T-cell (primary cell): ENCODE measurements at regions not wholly inside any gene's neighbourhood (a gene's known extent, or its start where the extent isn't known, plus 50 kb on each side); places are given as distances from the start of the nearest gene placed in this dataset.

Source experiments
- ATAC-seq, 4 experiments: fragments of 200-7000 bp in 3 of 4; fragments of 150-1000 bp in 1 of 4; cut with Tn5 transposase; replicated peaks in 1 of 4; 1 replicate in 3 of 4; 2 replicates in 1 of 4; pipeline ENCODE4 v1.10.0; 2021; ENCODE audit warnings: moderate library complexity in 3 of 4, mild to moderate bottlenecking in 2 of 4, moderate number of reproducible peaks in 1 of 4
- CTCF ChIA-PET, 2 donors: fragments of 300-600 bp; sonication (Branson Sonifier 250); formaldehyde crosslinking; loops; one replicate each; lab custom pipeline; 2022; ENCODE audit warnings: antibody characterized with exemption in 2 of 2; lab: Charles Lee
- POLR2A ChIA-PET, 2 donors: fragments of 300-600 bp; sonication (Branson Sonifier 250); formaldehyde crosslinking; loops; one replicate each; lab custom pipeline; 2022; ENCODE audit warnings: antibody characterized with exemption in 2 of 2; lab: Charles Lee
- DNase-seq, 35 experiments: peaks; one replicate each; pipeline versions ENCODE4 v3.0.0 to v3.0.0-alpha.2; 2013 to 2023
- H3K27ac ChIP-seq: one replicate; pipeline ENCODE4 v1.5.1; 2013; ENCODE audit warnings: low read length
- H3K27me3 ChIP-seq, 2 experiments: replicated peaks in 1 of 2; 1 replicate in 1 of 2; 2 replicates in 1 of 2; pipeline versions ENCODE4 v1.6.1 to v1.7.0; 2013; ENCODE audit warnings: low read length in 1 of 2, mixed read lengths in 1 of 2; ENCODE audit not compliant: control insufficient read depth in 2 of 2, insufficient read depth in 2 of 2; ENCODE audit errors: extremely low read depth in 1 of 2
- H3K36me3 ChIP-seq, 2 donors: 1 replicate in 1 of 2; 2 replicates in 1 of 2; pipeline versions ENCODE4 v1.6.1 to v1.7.0; 2013; ENCODE audit warnings: low read length in 1 of 2; ENCODE audit not compliant: control insufficient read depth in 2 of 2, insufficient read depth in 1 of 2; ENCODE audit errors: extremely low read depth in 1 of 2
- H3K4me1 ChIP-seq, 2 experiments: 1 replicate in 1 of 2; 2 replicates in 1 of 2; pipeline versions ENCODE4 v1.6.1 to v1.7.0; 2013; ENCODE audit warnings: low read length in 2 of 2, mixed read lengths in 1 of 2; ENCODE audit not compliant: insufficient read depth in 2 of 2, control insufficient read depth in 1 of 2; ENCODE audit errors: extremely low read depth in 1 of 2
- H3K4me3 ChIP-seq, 2 donors: 1 replicate in 1 of 2; 2 replicates in 1 of 2; pipeline versions ENCODE4 v1.5.1 to v1.7.0; 2013; ENCODE audit warnings: mild to moderate bottlenecking in 2 of 2, low read length in 1 of 2, moderate library complexity in 1 of 2; ENCODE audit not compliant: control insufficient read depth in 1 of 2; ENCODE audit errors: extremely low read depth in 1 of 2
- H3K9me3 ChIP-seq: 2 replicates; pipeline ENCODE4 v1.7.0; 2013
- H3K27ac Mint-ChIP-seq, 2 donors: one replicate each; pipeline ENCODE4 v1.8.0; 2020 to 2021; ENCODE audit warnings: mild to moderate bottlenecking in 2 of 2, mixed read lengths in 2 of 2
- H3K27me3 Mint-ChIP-seq, 2 donors: one replicate each; pipeline ENCODE4 v1.8.0; 2021 to 2022; ENCODE audit warnings: mixed read lengths in 2 of 2
- H3K36me3 Mint-ChIP-seq: one replicate; pipeline ENCODE4 v1.8.0; 2021; ENCODE audit warnings: mixed read lengths
- H3K4me1 Mint-ChIP-seq, 3 donors: one replicate each; pipeline ENCODE4 v1.8.0; 2020 to 2022; ENCODE audit warnings: mixed read lengths in 3 of 3, mild to moderate bottlenecking in 1 of 3
- H3K4me3 Mint-ChIP-seq, 3 donors: one replicate each; pipeline ENCODE4 v1.8.0; 2020 to 2022; ENCODE audit warnings: mild to moderate bottlenecking in 3 of 3, mixed read lengths in 3 of 3, moderate library complexity in 3 of 3
- H3K9me3 Mint-ChIP-seq, 3 donors: one replicate each; pipeline ENCODE4 v1.8.0; 2020 to 2022; ENCODE audit warnings: mixed read lengths in 3 of 3
- WGBS: methylation state at CpG from one replicate; pipeline ENCODE4 v1.1.5; 2013; ENCODE audit warnings: missing lambda C conversion rate; ENCODE audit not compliant: insufficient coverage; 5-methylcytosine and 5-hydroxymethylcytosine counted together

DNA sequence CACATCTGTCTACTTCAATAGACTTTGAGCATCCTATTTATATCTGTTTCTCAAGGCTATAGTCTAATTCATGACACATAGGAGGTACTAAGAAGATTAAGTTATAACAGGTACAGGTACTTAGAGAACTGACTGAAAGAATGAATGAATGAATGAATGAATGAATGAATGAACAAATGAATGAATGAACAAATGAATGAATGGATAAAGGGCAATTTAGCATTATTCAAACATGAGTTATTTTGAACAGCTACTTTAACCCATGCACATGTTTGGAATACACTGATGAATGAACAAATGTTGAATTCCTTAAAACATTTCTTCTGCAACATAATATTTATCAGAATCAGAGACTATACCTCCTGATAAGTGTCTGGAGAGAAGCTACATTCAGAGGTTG is 1165.6 kb upstream of the CDH8 start:
- Mint-ChIP-seq H3K4me1 (no peaks in the 10 kb centered on the region), H3K9me3 (peaks cover 13 to 24% (median 23%) of the 10 kb centered on the region in 3 donors)
- no peak for DNase-seq

GRCh38 chr16:63200940-63201339 is 1164.7 kb upstream of the CDH8 start:
- no peaks in the 10 kb centered on the region for H3K4me1 ChIP-seq
- H3K9me3 ChIP-seq = peaks cover 5% of the 10 kb centered on the region
- no peak overlapping the region for H3K27ac Mint-ChIP-seq
- no peak for ATAC-seq
- H3K27ac ChIP-seq = no peak overlapping the region
- H3K27me3 ChIP-seq = no peaks in the 10 kb centered on the region
- no peak for DNase-seq
- peaks cover 9 to 22% (median 18%) of the 10 kb centered on the region in 3 donors for H3K9me3 Mint-ChIP-seq
- ChIA-PET POLR2A (no interaction called here), CTCF (no interaction called here)
- H3K4me3 ChIP-seq = no peak overlapping the region
- no peaks in the 10 kb centered on the region for H3K36me3 Mint-ChIP-seq
- 75% methylated on average over 1 of the region's 2 CpGs for WGBS
- H3K27me3 Mint-ChIP-seq = no peaks in the 10 kb centered on the region
- H3K4me1 Mint-ChIP-seq = no peaks in the 10 kb centered on the region
- no peak overlapping the region for H3K4me3 Mint-ChIP-seq
- H3K36me3 ChIP-seq = no peaks in the 10 kb centered on the region

More for the DNA sequence above, 1165.6 kb upstream of the CDH8 start:
- Histone ChIP-seq H3K9me3 (peaks cover 5% of the 10 kb centered on the region), H3K27ac (no peak overlapping the region), H3K36me3 (no peaks in the 10 kb centered on the region), H3K4me3 (no peak overlapping the region), H3K27me3 (no peaks in the 10 kb centered on the region), H3K4me1 (no peaks in the 10 kb centered on the region)
- Mint-ChIP-seq H3K27ac (no peak overlapping the region), H3K36me3 (no peaks in the 10 kb centered on the region), H3K27me3 (no peaks in the 10 kb centered on the region), H3K4me3 (no peak overlapping the region)
- POLR2A ChIA-PET = no interaction called here
- ATAC-seq = no peak
- CTCF ChIA-PET = no interaction called here

- no peak overlapping the region for H3K4me3 Mint-ChIP-seq
- peaks cover 16 to 31% (median 30%) of the 10 kb centered on the region in 3 donors for H3K9me3 Mint-ChIP-seq
- CTCF ChIA-PET = no interaction called here
- H3K4me1 ChIP-seq = no peaks in the 10 kb centered on the region
- no peaks in the 10 kb centered on the region for H3K4me1 Mint-ChIP-seq
- no peaks in the 10 kb centered on the region for H3K27me3 ChIP-seq
- WGBS = 80% methylated on average over 1 of the region's 4 CpGs
- no peaks in the 10 kb centered on the region for H3K27me3 Mint-ChIP-seq
- no peak overlapping the region for H3K27ac ChIP-seq
- no peaks in the 10 kb centered on the region for H3K9me3 ChIP-seq
- DNase-seq (no peak), ATAC-seq (no peak)
- POLR2A ChIA-PET = no interaction called here
- no peaks in the 10 kb centered on the region for H3K36me3 Mint-ChIP-seq
- H3K27ac Mint-ChIP-seq = no peak overlapping the region
- no peaks in the 10 kb centered on the region for H3K36me3 ChIP-seq
- H3K4me3 ChIP-seq = no peak overlapping the region
Measured at GRCh38 chr16:63195336-63195735, 1159.1 kb upstream of the CDH8 start.

DNA sequence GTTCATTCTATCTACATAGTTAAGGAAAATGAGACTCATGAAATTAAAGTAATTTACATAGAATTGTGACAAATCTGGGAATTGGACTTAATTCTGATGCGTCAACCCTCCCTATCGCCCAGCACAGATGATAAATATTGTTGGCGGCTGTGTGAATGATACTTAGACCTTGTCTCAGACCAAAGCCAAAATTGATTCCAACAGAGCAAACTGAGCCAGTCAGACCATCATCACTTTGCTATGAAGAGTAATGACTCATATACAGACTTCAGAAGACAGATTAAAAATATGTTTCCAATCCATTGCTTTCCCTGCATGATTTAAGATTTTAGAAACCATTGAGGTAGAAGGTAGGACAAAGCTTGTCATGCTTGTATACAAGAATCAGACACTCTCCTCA is 1156.7 kb upstream of the CDH8 start:
- WGBS = 100% methylated on average over 2 of the region's 3 CpGs
- Mint-ChIP-seq H3K4me1 (no peaks in the 10 kb centered on the region), H3K27ac (no peak overlapping the region), H3K4me3 (no peak overlapping the region), H3K27me3 (no peaks in the 10 kb centered on the region), H3K9me3 (peaks cover 20 to 28% (median 27%) of the 10 kb centered on the region in 3 donors), H3K36me3 (no peaks in the 10 kb centered on the region)
- H3K4me1 ChIP-seq = no peaks in the 10 kb centered on the region
- no peaks in the 10 kb centered on the region for H3K27me3 ChIP-seq
- no peaks in the 10 kb centered on the region for H3K36me3 ChIP-seq
- DNase-seq (no peak), ATAC-seq (no peak)
- peaks cover 3% of the 10 kb centered on the region for H3K9me3 ChIP-seq
- ChIA-PET POLR2A (no interaction called here), CTCF (no interaction called here)
- no peak overlapping the region for H3K27ac ChIP-seq
- no peak overlapping the region for H3K4me3 ChIP-seq

DNA sequence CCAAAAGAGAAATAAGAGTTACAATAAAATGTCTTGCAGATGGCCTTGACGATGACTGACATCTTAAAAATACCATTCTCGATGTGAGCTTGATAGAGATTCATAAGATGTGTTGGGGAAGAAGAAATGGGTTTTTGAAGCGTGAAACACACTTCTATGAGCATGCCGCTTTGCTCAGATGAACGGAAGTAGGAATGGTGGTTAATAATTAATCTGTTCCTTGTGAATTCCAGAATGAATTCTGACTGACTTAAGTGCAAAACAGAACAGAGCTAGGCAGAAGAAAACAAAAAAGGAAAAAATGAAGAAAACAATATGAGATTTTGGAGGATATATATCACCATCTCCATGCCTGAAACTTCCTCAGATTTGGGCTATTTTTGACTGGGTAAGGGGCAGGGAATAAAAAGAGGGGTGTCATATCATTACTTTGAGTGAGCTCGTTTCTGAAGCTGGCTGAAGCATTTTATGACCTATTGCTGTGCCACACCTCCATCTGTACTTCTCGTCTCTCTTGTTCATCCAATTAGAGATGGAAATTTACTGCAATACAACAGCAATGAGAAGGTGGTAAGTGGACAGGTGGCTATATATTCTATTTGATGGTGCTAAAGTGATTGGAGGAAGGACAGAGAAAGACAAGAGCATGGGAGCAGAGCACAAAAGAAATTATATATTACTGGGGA is 1152.0 kb upstream of the CDH8 start:
- ChIA-PET POLR2A (no interaction called here), CTCF (no interaction called here)
- H3K27me3 ChIP-seq = no peaks in the 10 kb centered on the region
- H3K27ac ChIP-seq = no peak overlapping the region
- ATAC-seq (no peak), DNase-seq (no peak)
- WGBS = 63% methylated on average over 4 of the region's 7 CpGs
- no peaks in the 10 kb centered on the region for H3K36me3 ChIP-seq
- no peak overlapping the region for H3K27ac Mint-ChIP-seq
- no peak overlapping the region for H3K4me3 Mint-ChIP-seq
- H3K27me3 Mint-ChIP-seq = no peaks in the 10 kb centered on the region
- H3K9me3 Mint-ChIP-seq = peaks cover 23 to 32% (median 29%) of the 10 kb centered on the region in 3 donors
- H3K36me3 Mint-ChIP-seq = no peaks in the 10 kb centered on the region
- no peaks in the 10 kb centered on the region for H3K4me1 Mint-ChIP-seq
- peaks cover 3% of the 10 kb centered on the region for H3K9me3 ChIP-seq
- no peaks in the 10 kb centered on the region for H3K4me1 ChIP-seq
- no peak overlapping the region for H3K4me3 ChIP-seq

DNA sequence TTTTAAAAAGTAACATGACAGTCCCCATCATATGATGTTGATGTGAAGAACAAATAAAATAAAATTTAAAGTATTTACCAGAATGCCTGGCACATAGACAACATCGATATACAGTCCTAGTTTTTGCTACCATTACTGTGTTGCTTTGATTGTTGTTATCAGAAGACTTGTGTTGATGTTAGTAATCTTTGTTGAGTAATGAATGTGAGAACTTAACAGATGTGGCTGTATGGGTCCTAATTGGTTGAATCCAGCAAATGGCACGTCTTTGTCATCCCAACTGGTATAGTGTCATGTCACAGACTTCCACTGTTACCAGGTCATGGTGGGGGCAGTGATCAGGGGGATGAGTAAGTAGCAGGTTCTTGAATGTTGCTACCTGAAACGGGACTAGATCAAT is 1151.4 kb upstream of the CDH8 start:
- Mint-ChIP-seq H3K36me3 (no peaks in the 10 kb centered on the region), H3K4me1 (no peaks in the 10 kb centered on the region), H3K27me3 (no peaks in the 10 kb centered on the region), H3K27ac (no peak overlapping the region), H3K4me3 (no peak overlapping the region), H3K9me3 (peaks cover 23 to 33% (median 29%) of the 10 kb centered on the region in 3 donors)
- no peak overlapping the region for H3K27ac ChIP-seq
- DNase-seq (no peak), ATAC-seq (no peak)
- ChIA-PET CTCF (no interaction called here), POLR2A (no interaction called here)
- 13% methylated on average over 1 of the region's 3 CpGs for WGBS
- H3K36me3 ChIP-seq = no peaks in the 10 kb centered on the region
- H3K4me3 ChIP-seq = no peak overlapping the region
- H3K27me3 ChIP-seq = no peaks in the 10 kb centered on the region
- H3K9me3 ChIP-seq = peaks cover 3% of the 10 kb centered on the region
- no peaks in the 10 kb centered on the region for H3K4me1 ChIP-seq
